GM10266 (cell line): ENCODE measurements at regions not wholly inside any gene's neighbourhood (a gene's known extent, or its start where the extent isn't known, plus 50 kb on each side); places are given as distances from the start of the nearest gene placed in this dataset.

Experiments used
- DNase-seq: peaks from one replicate; pipeline ENCODE4 v3.0.0; 2012; ENCODE audit errors: extremely low spot score
- CTCF ChIP-seq: IDR thresholded peaks from 2 replicates; pipeline ENCODE4 v1.5.1; 2012; ENCODE audit warnings: mild to moderate bottlenecking, low read depth; ENCODE audit not compliant: control insufficient read depth, insufficient read depth; ENCODE audit errors: missing control alignments

GRCh38 chr11:116693593-116694348 lies 79.0 kb downstream of the BUD13 start:
- DNase-seq = no peak
- no peak for TF ChIP-seq CTCF

GRCh38 chr11:116693102-116693570 lies 79.7 kb downstream of the BUD13 start:
- no peak for DNase-seq
- TF ChIP-seq CTCF = no peak

- no peak for DNase-seq
- TF ChIP-seq CTCF = no peak
Measured at GRCh38 chr11:116692318-116693101, 80.3 kb downstream of the BUD13 start.

GRCh38 chr11:116691771-116692177 lies 81.0 kb downstream of the BUD13 start:
- DNase-seq = peak; percentile 78

GRCh38 chr11:116690611-116691010 lies 82.2 kb downstream of the BUD13 start:
- TF ChIP-seq CTCF = no peak
- no peak for DNase-seq

More at GRCh38 chr11:116691771-116692177, 81.0 kb downstream of the BUD13 start:
- peak; percentile 92 for TF ChIP-seq CTCF

- no peak for TF ChIP-seq CTCF
- DNase-seq = no peak
Measured at GRCh38 chr11:116689413-116690127, 83.2 kb downstream of the BUD13 start.
